KMS-11 (cell line): ENCODE measurements at regions not wholly inside any gene's neighbourhood (a gene's known extent, or its start where the extent isn't known, plus 50 kb on each side); places are given as distances from the start of the nearest gene placed in this dataset.

Experiments
- H2AFZ ChIP-seq: fragments of 200-600 bp; sonication (generic); 2 replicates; pipeline ENCODE4 v1.6.1; 2016; ENCODE audit warnings: antibody characterized with exemption, mixed run types, low read depth
- H3K27ac ChIP-seq: fragments of 200-600 bp; sonication (generic); 2 replicates; pipeline ENCODE4 v1.6.1; 2016; ENCODE audit warnings: mild to moderate bottlenecking, mixed run types
- H3K27me3 ChIP-seq: fragments of 200-600 bp; sonication (generic); 2 replicates; pipeline ENCODE4 v1.6.1; 2017; ENCODE audit warnings: mild to moderate bottlenecking, low read depth, mixed run types, moderate library complexity; ENCODE audit not compliant: insufficient read depth
- H3K36me3 ChIP-seq: fragments of 200-600 bp; sonication (generic); 2 replicates; pipeline ENCODE4 v1.6.1; 2017; ENCODE audit warnings: mild to moderate bottlenecking, mixed run types; ENCODE audit not compliant: insufficient read depth
- H3K4me1 ChIP-seq: fragments of 200-600 bp; sonication (generic); 2 replicates; pipeline ENCODE4 v1.6.1; 2016; ENCODE audit warnings: mild to moderate bottlenecking, low read depth, mixed run types; ENCODE audit not compliant: poor library complexity, severe bottlenecking
- H3K4me2 ChIP-seq: fragments of 200-600 bp; sonication (generic); 2 replicates; pipeline ENCODE4 v1.7.0; 2016; ENCODE audit warnings: mild to moderate bottlenecking, mixed run types
- H3K4me3 ChIP-seq: fragments of 200-600 bp; sonication (generic); IDR thresholded peaks from 2 replicates; pipeline ENCODE4 v1.6.1; 2017; ENCODE audit warnings: low read depth, low read length, mixed read lengths; ENCODE audit not compliant: insufficient read depth
- H3K79me2 ChIP-seq: fragments of 200-600 bp; sonication (generic); 2 replicates; pipeline ENCODE4 v1.6.1; 2016; ENCODE audit warnings: low read depth, mixed run types; ENCODE audit not compliant: insufficient read depth
- H3K9ac ChIP-seq: fragments of 200-600 bp; sonication (generic); 2 replicates; pipeline ENCODE4 v1.6.1; 2016; ENCODE audit warnings: mild to moderate bottlenecking, mixed run types
- H4K20me1 ChIP-seq: fragments of 200-600 bp; sonication (generic); 2 replicates; pipeline ENCODE4 v1.6.1; 2016; ENCODE audit warnings: mild to moderate bottlenecking, mixed run types; ENCODE audit not compliant: insufficient read depth
- CTCF ChIP-seq: fragments of 200-600 bp; sonication (generic); conservative IDR thresholded peaks from 2 replicates; pipeline ENCODE4 v1.6.1; 2017; ENCODE audit warnings: low read depth, mild to moderate bottlenecking, antibody characterized with exemption, low read length, moderate library complexity, mixed read lengths

- Histone ChIP-seq H3K36me3 (no peaks in the 10 kb centered on the region), H3K4me2 (no peak overlapping the region), H3K27me3 (no peaks in the 10 kb centered on the region), H4K20me1 (no peaks in the 10 kb centered on the region), H3K27ac (no peak overlapping the region), H3K9ac (no peak overlapping the region), H3K4me3 (no peak overlapping the region), H3K4me1 (no peaks in the 10 kb centered on the region), H2AFZ (no peak overlapping the region), H3K79me2 (no peaks in the 10 kb centered on the region)
- TF ChIP-seq CTCF: no peak
These were observed 891.5 kb upstream of the CELF2 start for GRCh38 chr10:10126218-10126617.

DNA sequence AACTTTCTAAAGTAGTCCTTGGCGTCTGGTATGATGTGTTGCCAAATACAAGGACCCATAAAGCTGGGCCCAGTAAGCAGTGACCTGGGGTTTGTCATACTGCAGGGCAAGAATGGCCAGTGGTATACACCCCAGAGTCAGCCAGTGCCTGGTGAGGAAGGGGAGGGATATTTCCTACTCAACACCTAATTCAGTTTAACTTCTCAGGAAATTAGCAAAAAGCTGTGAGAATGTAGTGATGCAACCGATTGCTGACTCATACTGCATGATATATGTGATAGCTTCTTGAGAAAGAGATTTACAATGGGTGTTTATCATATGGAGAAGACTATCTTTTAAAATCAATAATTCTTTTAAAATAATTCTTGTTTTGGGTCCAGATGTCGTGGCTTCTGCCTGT lies 889.3 kb upstream of the CELF2 start:
- H3K4me3 ChIP-seq: no peak overlapping the region
- no peaks in the 10 kb centered on the region for H3K27me3 ChIP-seq
- no peak overlapping the region for H3K4me2 ChIP-seq
- no peaks in the 10 kb centered on the region for H3K4me1 ChIP-seq
- no peaks in the 10 kb centered on the region for H3K36me3 ChIP-seq
- H3K9ac ChIP-seq: no peak overlapping the region
- TF ChIP-seq CTCF: no peak
- H3K27ac ChIP-seq: no peak overlapping the region
- H3K79me2 ChIP-seq: no peaks in the 10 kb centered on the region
- no peak overlapping the region for H2AFZ ChIP-seq
- H4K20me1 ChIP-seq: no peaks in the 10 kb centered on the region

- Histone ChIP-seq H3K4me2 (no peak overlapping the region), H3K9ac (no peak overlapping the region), H3K79me2 (no peaks in the 10 kb centered on the region), H2AFZ (no peak overlapping the region), H3K27me3 (no peaks in the 10 kb centered on the region), H3K4me1 (no peaks in the 10 kb centered on the region), H4K20me1 (no peaks in the 10 kb centered on the region), H3K4me3 (no peak overlapping the region), H3K36me3 (no peaks in the 10 kb centered on the region), H3K27ac (no peak overlapping the region)
- TF ChIP-seq CTCF: no peak
These were observed 887.0 kb upstream of the CELF2 start for GRCh38 chr10:10130686-10131085.

GRCh38 chr10:10132009-10132408 lies 885.7 kb upstream of the CELF2 start:
- Histone ChIP-seq H3K4me1 (no peaks in the 10 kb centered on the region), H3K27ac (no peak overlapping the region), H3K9ac (no peak overlapping the region), H3K4me2 (no peak overlapping the region), H3K27me3 (no peaks in the 10 kb centered on the region), H3K4me3 (no peak overlapping the region), H3K36me3 (no peaks in the 10 kb centered on the region), H4K20me1 (no peaks in the 10 kb centered on the region), H3K79me2 (no peaks in the 10 kb centered on the region), H2AFZ (no peak overlapping the region)
- no peak for TF ChIP-seq CTCF

- no peak overlapping the region for H3K4me2 ChIP-seq
- no peak overlapping the region for H2AFZ ChIP-seq
- H3K27me3 ChIP-seq: no peaks in the 10 kb centered on the region
- H3K4me1 ChIP-seq: peaks cover 2% of the 10 kb centered on the region
- TF ChIP-seq CTCF: no peak
- H3K4me3 ChIP-seq: no peak overlapping the region
- H3K36me3 ChIP-seq: no peaks in the 10 kb centered on the region
- no peak overlapping the region for H3K9ac ChIP-seq
- no peaks in the 10 kb centered on the region for H4K20me1 ChIP-seq
- H3K27ac ChIP-seq: no peak overlapping the region
- H3K79me2 ChIP-seq: no peaks in the 10 kb centered on the region
These were observed 884.4 kb upstream of the CELF2 start for GRCh38 chr10:10133281-10133680.
